ENCODE measurements at regions not wholly inside any gene's neighbourhood (a gene's known extent, or its start where the extent isn't known, plus 50 kb on each side); places are given as distances from the start of the nearest gene placed in this dataset.

GRCh38 chr2:224190234-224190935 is 151.3 kb upstream of the SERPINE2 start:
- no peaks in the 10 kb centered on the region for H3K36me3 Mint-ChIP-seq
- H3K4me1 ChIP-seq, result peaks cover 11% of the 10 kb centered on the region
- H4K20me1 ChIP-seq (ENCODE audit: low read depth), result no peaks in the 10 kb centered on the region
- no peaks in the 10 kb centered on the region for H3K36me3 ChIP-seq
- TF ChIP-seq CTCF (IDR thresholded peaks at IDR 0.05) (no peak), EZH2 (IDR thresholded peaks at IDR 0.05) (no peak), EZH2phosphoT487 (IDR thresholded peaks at IDR 0.05) (no peak)
- no peak overlapping the region for H3K4me3 Mint-ChIP-seq
- no peak for DNase-seq (ENCODE audit: low spot score)
- no peaks in the 10 kb centered on the region for H3K9me3 ChIP-seq (ENCODE audit: low read depth)
- H3K27ac ChIP-seq, result no peak overlapping the region
- no peaks in the 10 kb centered on the region for H3K27me3 Mint-ChIP-seq (ENCODE audit: insufficient read depth, low read depth)
- peaks cover 8% of the 10 kb centered on the region for H3K9me3 Mint-ChIP-seq
- H3K4me3 ChIP-seq, result no peak overlapping the region
- peaks cover 5% of the 10 kb centered on the region for H3K4me1 Mint-ChIP-seq
- peaks cover 6% of the 10 kb centered on the region for H3F3A ChIP-seq (ENCODE audit: low read depth)
- H2AFZ ChIP-seq (replicated peaks), result no peak overlapping the region
- no peak overlapping the region for H3K27ac Mint-ChIP-seq
- H3K4me2 ChIP-seq, result no peak overlapping the region
- no peak overlapping the region for H3K9ac ChIP-seq
- H3K79me2 ChIP-seq (ENCODE audit: low read depth), result no peaks in the 10 kb centered on the region
- H3K27me3 ChIP-seq, result no peaks in the 10 kb centered on the region

DNA sequence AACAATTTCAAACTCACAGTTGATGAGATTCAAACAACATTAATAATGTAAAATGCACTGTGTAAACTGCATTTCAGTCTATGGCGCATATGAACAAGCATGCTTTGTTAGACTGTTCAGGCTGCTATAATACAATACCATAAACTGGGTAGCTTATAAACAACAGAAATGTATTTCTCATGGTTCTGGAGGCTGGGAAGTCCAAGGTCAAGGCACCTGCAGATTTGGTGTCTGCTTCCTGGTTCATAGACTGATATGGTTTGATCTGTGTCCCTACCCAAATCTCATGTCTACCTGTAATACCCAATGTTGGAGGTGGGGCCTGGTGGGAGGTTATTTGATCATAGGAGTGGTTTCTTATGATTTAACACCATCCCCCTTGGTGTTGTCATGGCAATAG is 148.1 kb upstream of the SERPINE2 start:
- DNase-seq (ENCODE audit: low spot score), result no peak
- no peaks in the 10 kb centered on the region for H3K36me3 ChIP-seq
- H4K20me1 ChIP-seq (ENCODE audit: low read depth), result no peaks in the 10 kb centered on the region
- peaks cover 6% of the 10 kb centered on the region for H3F3A ChIP-seq (ENCODE audit: low read depth)
- H3K36me3 Mint-ChIP-seq, result no peaks in the 10 kb centered on the region
- peaks cover 8% of the 10 kb centered on the region for H3K9me3 Mint-ChIP-seq
- peaks cover 15% of the 10 kb centered on the region for H3K4me1 ChIP-seq
- no peaks in the 10 kb centered on the region for H3K9me3 ChIP-seq (ENCODE audit: low read depth)
- H3K27me3 ChIP-seq, result no peaks in the 10 kb centered on the region
- H3K4me3 ChIP-seq, result no peak overlapping the region
- H3K9ac ChIP-seq, result no peak overlapping the region
- H3K27me3 Mint-ChIP-seq (ENCODE audit: insufficient read depth, low read depth), result no peaks in the 10 kb centered on the region
- peaks cover 5% of the 10 kb centered on the region for H3K4me1 Mint-ChIP-seq
- H3K27ac Mint-ChIP-seq, result no peak overlapping the region
- no peak overlapping the region for H3K4me3 Mint-ChIP-seq
- no peaks in the 10 kb centered on the region for H3K79me2 ChIP-seq (ENCODE audit: low read depth)
- no peak overlapping the region for H3K4me2 ChIP-seq
- TF ChIP-seq EZH2 (IDR thresholded peaks at IDR 0.05) (no peak), CTCF (IDR thresholded peaks at IDR 0.05) (no peak), EZH2phosphoT487 (IDR thresholded peaks at IDR 0.05) (no peak)
- no peak overlapping the region for H3K27ac ChIP-seq
- no peak overlapping the region for H2AFZ ChIP-seq (replicated peaks)

DNA sequence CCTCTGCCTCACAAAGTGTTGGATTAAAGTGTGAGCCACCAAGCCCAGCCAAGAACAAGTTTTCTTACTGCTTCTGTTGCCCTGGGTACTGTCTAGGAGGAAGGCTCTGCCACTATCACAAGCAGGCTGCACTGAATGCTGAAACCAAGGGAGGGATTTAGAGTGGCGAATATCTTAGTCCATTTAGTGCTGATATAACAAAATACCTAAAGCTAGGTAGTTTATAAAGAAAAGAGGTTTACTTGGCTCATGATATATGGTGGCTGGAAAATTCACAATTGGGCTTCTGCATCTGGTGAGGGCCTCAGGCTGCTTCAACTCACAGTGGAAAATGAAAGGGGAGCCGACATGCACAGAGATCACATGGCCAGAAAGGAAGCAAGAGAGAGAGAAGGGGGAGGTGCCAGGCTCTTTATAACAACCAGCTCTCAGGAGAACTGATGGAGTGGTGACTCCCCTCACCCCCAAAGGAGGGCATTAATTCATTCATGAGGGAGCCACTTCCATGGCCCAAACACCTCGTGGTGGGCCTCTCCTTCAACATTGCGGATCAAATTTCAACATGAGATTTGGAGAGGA is 146.0 kb upstream of the SERPINE2 start:
- Histone ChIP-seq H3K4me2 (no peak overlapping the region), H3K9ac (no peak overlapping the region), H3K4me3 (no peak overlapping the region), H3K9me3 (ENCODE audit: low read depth) (no peaks in the 10 kb centered on the region), H2AFZ (replicated peaks) (peak overlapping the region; percentile 46), H3K4me1 (peaks cover 15% of the 10 kb centered on the region), H3K36me3 (no peaks in the 10 kb centered on the region), H3K79me2 (ENCODE audit: low read depth) (no peaks in the 10 kb centered on the region), H3K27me3 (no peaks in the 10 kb centered on the region), H3K27ac (no peak overlapping the region), H4K20me1 (ENCODE audit: low read depth) (no peaks in the 10 kb centered on the region), H3F3A (ENCODE audit: low read depth) (peaks cover 6% of the 10 kb centered on the region)
- H3K4me3 Mint-ChIP-seq, result no peak overlapping the region
- no peaks in the 10 kb centered on the region for H3K36me3 Mint-ChIP-seq
- no peak overlapping the region for H3K27ac Mint-ChIP-seq
- H3K27me3 Mint-ChIP-seq (ENCODE audit: insufficient read depth, low read depth), result no peaks in the 10 kb centered on the region
- H3K9me3 Mint-ChIP-seq, result peaks cover 8% of the 10 kb centered on the region
- peaks cover 8% of the 10 kb centered on the region for H3K4me1 Mint-ChIP-seq
- TF ChIP-seq EZH2phosphoT487 (IDR thresholded peaks at IDR 0.05) (no peak), CTCF (IDR thresholded peaks at IDR 0.05) (no peak), EZH2 (IDR thresholded peaks at IDR 0.05) (no peak)
- no peak for DNase-seq (ENCODE audit: low spot score)
